ENCODE measurements at regions not wholly inside any gene's neighbourhood (a gene's known extent, or its start where the extent isn't known, plus 50 kb on each side); places are given as distances from the start of the nearest gene placed in this dataset.

GRCh38 chr2:204032301-204032700 is 95.7 kb downstream of the ICOS start:
- TF ChIP-seq, protein P1, sequence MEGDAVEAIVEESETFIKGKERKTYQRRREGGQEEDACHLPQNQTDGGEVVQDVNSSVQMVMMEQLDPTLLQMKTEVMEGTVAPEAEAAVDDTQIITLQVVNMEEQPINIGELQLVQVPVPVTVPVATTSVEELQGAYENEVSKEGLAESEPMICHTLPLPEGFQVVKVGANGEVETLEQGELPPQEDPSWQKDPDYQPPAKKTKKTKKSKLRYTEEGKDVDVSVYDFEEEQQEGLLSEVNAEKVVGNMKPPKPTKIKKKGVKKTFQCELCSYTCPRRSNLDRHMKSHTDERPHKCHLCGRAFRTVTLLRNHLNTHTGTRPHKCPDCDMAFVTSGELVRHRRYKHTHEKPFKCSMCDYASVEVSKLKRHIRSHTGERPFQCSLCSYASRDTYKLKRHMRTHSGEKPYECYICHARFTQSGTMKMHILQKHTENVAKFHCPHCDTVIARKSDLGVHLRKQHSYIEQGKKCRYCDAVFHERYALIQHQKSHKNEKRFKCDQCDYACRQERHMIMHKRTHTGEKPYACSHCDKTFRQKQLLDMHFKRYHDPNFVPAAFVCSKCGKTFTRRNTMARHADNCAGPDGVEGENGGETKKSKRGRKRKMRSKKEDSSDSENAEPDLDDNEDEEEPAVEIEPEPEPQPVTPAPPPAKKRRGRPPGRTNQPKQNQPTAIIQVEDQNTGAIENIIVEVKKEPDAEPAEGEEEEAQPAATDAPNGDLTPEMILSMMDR (conservative IDR thresholded peaks at IDR 0.05 in 1 of 2, IDR thresholded peaks at IDR 0.05 in 1 of 2; ENCODE audit: low read depth in 1 of 2, low read length in 2 of 2): no peak
- TF ChIP-seq EZH2 (IDR thresholded peaks at IDR 0.05; ENCODE audit: low read length, missing control alignments): no peak
